Neural cell (in vitro differentiated cells): ENCODE measurements at regions not wholly inside any gene's neighbourhood (a gene's known extent, or its start where the extent isn't known, plus 50 kb on each side); places are given as distances from the start of the nearest gene placed in this dataset.

Source experiments
- EZH2 ChIP-seq: fragments of 200-600, 300-800 bp; shearing (Covaris generic), sonication (generic); IDR thresholded peaks from 2 replicates; pipeline ENCODE4 v1.6.1; 2014; ENCODE audit warnings: antibody characterized with exemption, low read length, borderline replicate concordance, mild to moderate bottlenecking; ENCODE audit not compliant: insufficient read depth, poor library complexity, severe bottlenecking
- MXI1 ChIP-seq: fragments of 450-650 bp; conservative IDR thresholded peaks from 2 replicates; pipeline ENCODE4 v1.6.1; 2014; ENCODE audit warnings: antibody characterized with exemption, mild to moderate bottlenecking; ENCODE audit not compliant: poor library complexity, severe bottlenecking
- POLR2AphosphoS5 ChIP-seq: IDR thresholded peaks from 2 replicates; pipeline ENCODE4 v1.6.1; 2012
- RAD21 ChIP-seq: fragments of 450-650 bp; conservative IDR thresholded peaks from 2 replicates; pipeline ENCODE4 v1.6.1; 2014; ENCODE audit warnings: antibody characterized with exemption, mild to moderate bottlenecking, moderate library complexity
- SMC3 ChIP-seq: fragments of 450-650 bp; conservative IDR thresholded peaks from 2 replicates; pipeline ENCODE4 v1.6.1; 2014; ENCODE audit warnings: antibody characterized with exemption, mild to moderate bottlenecking, moderate library complexity; ENCODE audit not compliant: poor library complexity
- TF ChIP-seq, protein P1 (sequence below): fragments of 450-650 bp; IDR thresholded peaks from 2 replicates; pipeline ENCODE4 v1.5.1; 2014; ENCODE audit warnings: antibody characterized with exemption, mild to moderate bottlenecking, moderate library complexity; ENCODE audit not compliant: poor library complexity, severe bottlenecking
- TF ChIP-seq, protein P2 (sequence below): IDR thresholded peaks from 2 replicates; pipeline ENCODE4 v1.6.1; 2012; ENCODE audit warnings: borderline replicate concordance

DNA sequence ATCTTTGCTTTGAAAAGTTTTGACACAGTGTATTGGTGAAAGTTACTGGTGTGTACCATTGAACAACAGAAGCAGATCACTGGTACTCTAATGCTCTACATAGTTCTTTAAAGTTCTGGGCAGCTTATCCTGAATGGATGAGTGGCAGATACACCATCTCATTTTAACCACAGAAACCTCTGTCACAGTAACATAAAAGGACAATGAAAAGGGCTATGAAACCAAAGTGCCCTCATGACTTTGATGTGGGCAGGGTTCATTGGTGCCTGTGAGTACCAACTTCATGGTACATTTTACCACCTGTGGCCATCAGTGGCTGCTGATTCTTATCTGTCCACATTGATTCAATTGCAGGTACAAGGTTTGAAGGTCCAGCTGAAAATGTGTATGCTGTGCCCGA is 285.7 kb upstream of the PREP start:
- TF ChIP-seq POLR2AphosphoS5, result no peak
- TF ChIP-seq, protein P1, sequence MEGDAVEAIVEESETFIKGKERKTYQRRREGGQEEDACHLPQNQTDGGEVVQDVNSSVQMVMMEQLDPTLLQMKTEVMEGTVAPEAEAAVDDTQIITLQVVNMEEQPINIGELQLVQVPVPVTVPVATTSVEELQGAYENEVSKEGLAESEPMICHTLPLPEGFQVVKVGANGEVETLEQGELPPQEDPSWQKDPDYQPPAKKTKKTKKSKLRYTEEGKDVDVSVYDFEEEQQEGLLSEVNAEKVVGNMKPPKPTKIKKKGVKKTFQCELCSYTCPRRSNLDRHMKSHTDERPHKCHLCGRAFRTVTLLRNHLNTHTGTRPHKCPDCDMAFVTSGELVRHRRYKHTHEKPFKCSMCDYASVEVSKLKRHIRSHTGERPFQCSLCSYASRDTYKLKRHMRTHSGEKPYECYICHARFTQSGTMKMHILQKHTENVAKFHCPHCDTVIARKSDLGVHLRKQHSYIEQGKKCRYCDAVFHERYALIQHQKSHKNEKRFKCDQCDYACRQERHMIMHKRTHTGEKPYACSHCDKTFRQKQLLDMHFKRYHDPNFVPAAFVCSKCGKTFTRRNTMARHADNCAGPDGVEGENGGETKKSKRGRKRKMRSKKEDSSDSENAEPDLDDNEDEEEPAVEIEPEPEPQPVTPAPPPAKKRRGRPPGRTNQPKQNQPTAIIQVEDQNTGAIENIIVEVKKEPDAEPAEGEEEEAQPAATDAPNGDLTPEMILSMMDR, result no peak
- TF ChIP-seq EZH2, result no peak
- TF ChIP-seq RAD21, result no peak
- TF ChIP-seq, protein P2, sequence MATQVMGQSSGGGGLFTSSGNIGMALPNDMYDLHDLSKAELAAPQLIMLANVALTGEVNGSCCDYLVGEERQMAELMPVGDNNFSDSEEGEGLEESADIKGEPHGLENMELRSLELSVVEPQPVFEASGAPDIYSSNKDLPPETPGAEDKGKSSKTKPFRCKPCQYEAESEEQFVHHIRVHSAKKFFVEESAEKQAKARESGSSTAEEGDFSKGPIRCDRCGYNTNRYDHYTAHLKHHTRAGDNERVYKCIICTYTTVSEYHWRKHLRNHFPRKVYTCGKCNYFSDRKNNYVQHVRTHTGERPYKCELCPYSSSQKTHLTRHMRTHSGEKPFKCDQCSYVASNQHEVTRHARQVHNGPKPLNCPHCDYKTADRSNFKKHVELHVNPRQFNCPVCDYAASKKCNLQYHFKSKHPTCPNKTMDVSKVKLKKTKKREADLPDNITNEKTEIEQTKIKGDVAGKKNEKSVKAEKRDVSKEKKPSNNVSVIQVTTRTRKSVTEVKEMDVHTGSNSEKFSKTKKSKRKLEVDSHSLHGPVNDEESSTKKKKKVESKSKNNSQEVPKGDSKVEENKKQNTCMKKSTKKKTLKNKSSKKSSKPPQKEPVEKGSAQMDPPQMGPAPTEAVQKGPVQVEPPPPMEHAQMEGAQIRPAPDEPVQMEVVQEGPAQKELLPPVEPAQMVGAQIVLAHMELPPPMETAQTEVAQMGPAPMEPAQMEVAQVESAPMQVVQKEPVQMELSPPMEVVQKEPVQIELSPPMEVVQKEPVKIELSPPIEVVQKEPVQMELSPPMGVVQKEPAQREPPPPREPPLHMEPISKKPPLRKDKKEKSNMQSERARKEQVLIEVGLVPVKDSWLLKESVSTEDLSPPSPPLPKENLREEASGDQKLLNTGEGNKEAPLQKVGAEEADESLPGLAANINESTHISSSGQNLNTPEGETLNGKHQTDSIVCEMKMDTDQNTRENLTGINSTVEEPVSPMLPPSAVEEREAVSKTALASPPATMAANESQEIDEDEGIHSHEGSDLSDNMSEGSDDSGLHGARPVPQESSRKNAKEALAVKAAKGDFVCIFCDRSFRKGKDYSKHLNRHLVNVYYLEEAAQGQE, result no peak
- no peak for TF ChIP-seq MXI1
- TF ChIP-seq SMC3, result no peak
